Neuronal stem cell (in vitro differentiated cells): ENCODE measurements at regions not wholly inside any gene's neighbourhood (a gene's known extent, or its start where the extent isn't known, plus 50 kb on each side); places are given as distances from the start of the nearest gene placed in this dataset.

Experiments
- DNase-seq: peaks from one replicate; pipeline ENCODE4 v3.0.0-alpha.2; 2013; ENCODE audit warnings: low spot score
- H2AFZ ChIP-seq: one replicate; pipeline ENCODE4 v1.6.1; 2013; ENCODE audit warnings: mild to moderate bottlenecking, low read length, inconsistent platforms
- H2AK5ac ChIP-seq: 2 replicates; pipeline ENCODE4 v1.6.1; 2013; ENCODE audit warnings: low read depth, mild to moderate bottlenecking, inconsistent platforms, low read length, moderate library complexity, mixed read lengths
- H2BK120ac ChIP-seq: 2 replicates; pipeline ENCODE4 v1.6.1; 2013; ENCODE audit warnings: low read depth, mild to moderate bottlenecking, inconsistent platforms, low read length, moderate library complexity, mixed read lengths
- H2BK12ac ChIP-seq: one replicate; pipeline ENCODE4 v1.6.1; 2013; ENCODE audit warnings: low read length, inconsistent platforms
- H2BK15ac ChIP-seq: 2 replicates; pipeline ENCODE4 v1.6.1; 2013; ENCODE audit warnings: mild to moderate bottlenecking, low read length, inconsistent platforms, mixed read lengths
- H2BK5ac ChIP-seq: one replicate; pipeline ENCODE4 v1.6.1; 2013; ENCODE audit warnings: inconsistent platforms, mild to moderate bottlenecking, low read length, moderate library complexity
- H3K14ac ChIP-seq: one replicate; pipeline ENCODE4 v1.6.1; 2013; ENCODE audit warnings: low read length, inconsistent platforms
- H3K18ac ChIP-seq: 2 replicates; pipeline ENCODE4 v1.6.1; 2013; ENCODE audit warnings: low read length, inconsistent platforms
- H3K23ac ChIP-seq: 2 replicates; pipeline ENCODE4 v1.6.1; 2013; ENCODE audit warnings: low read depth, mild to moderate bottlenecking, mixed read lengths, low read length, inconsistent platforms; ENCODE audit not compliant: poor library complexity
- H3K27ac ChIP-seq: replicated peaks from 3 replicates; pipeline ENCODE4 v1.5.1; 2013; ENCODE audit warnings: low read length, inconsistent platforms
- H3K27me3 ChIP-seq, 3 experiments: 2 replicates each; pipeline ENCODE4 v1.6.1; 2013; ENCODE audit warnings: low read length in 3 of 3, mild to moderate bottlenecking in 2 of 3, inconsistent platforms in 1 of 3, low read depth in 1 of 3, mixed read lengths in 1 of 3, moderate library complexity in 1 of 3; ENCODE audit not compliant: control insufficient read depth in 3 of 3, insufficient read depth in 3 of 3
- H3K36me3 ChIP-seq, 2 donors: replicated peaks in 1 of 2; 2 replicates each; pipeline ENCODE4 v1.6.1; 2013; ENCODE audit warnings: low read length in 2 of 2; ENCODE audit not compliant: control insufficient read depth in 2 of 2, insufficient read depth in 2 of 2
- H3K4ac ChIP-seq: 2 replicates; pipeline ENCODE4 v1.6.1; 2013; ENCODE audit warnings: inconsistent platforms, mild to moderate bottlenecking, low read length, moderate library complexity
- H3K4me1 ChIP-seq, 2 donors: 1 replicate in 1 of 2; 2 replicates in 1 of 2; pipeline ENCODE4 v1.6.1; 2013; ENCODE audit warnings: low read length in 2 of 2, low read depth in 1 of 2; ENCODE audit not compliant: control insufficient read depth in 2 of 2, insufficient read depth in 1 of 2
- H3K4me2 ChIP-seq: one replicate; pipeline ENCODE4 v1.6.1; 2013; ENCODE audit warnings: mild to moderate bottlenecking, low read length, inconsistent platforms; ENCODE audit not compliant: insufficient read depth, poor library complexity, severe bottlenecking
- H3K4me3 ChIP-seq, 2 donors: 2 replicates each; pipeline ENCODE4 v1.5.1; 2013; ENCODE audit warnings: low read length in 2 of 2, mild to moderate bottlenecking in 2 of 2, inconsistent platforms in 1 of 2, moderate library complexity in 1 of 2
- H3K79me1 ChIP-seq: one replicate; pipeline ENCODE4 v1.6.1; 2013; ENCODE audit warnings: low read depth, mild to moderate bottlenecking, inconsistent platforms, low read length, moderate library complexity
- H3K9ac ChIP-seq: one replicate; pipeline ENCODE4 v1.6.1; 2013; ENCODE audit warnings: mild to moderate bottlenecking, low read depth, low read length, inconsistent platforms; ENCODE audit not compliant: poor library complexity
- H3K9me3 ChIP-seq, 2 donors: replicated peaks in 1 of 2; 2 replicates each; pipeline versions ENCODE3 to v1.6.1; 2013; ENCODE audit warnings: low read length in 2 of 2, mild to moderate bottlenecking in 2 of 2, inconsistent platforms in 1 of 2, low read depth in 1 of 2, mixed read lengths in 1 of 2, moderate library complexity in 1 of 2; ENCODE audit not compliant: control insufficient read depth in 2 of 2, insufficient read depth in 1 of 2
- H4K8ac ChIP-seq: one replicate; pipeline ENCODE4 v1.6.1; 2013; ENCODE audit warnings: low read depth, mild to moderate bottlenecking, inconsistent platforms, low read length, moderate library complexity
- H4K91ac ChIP-seq: one replicate; pipeline ENCODE4 v1.6.1; 2013; ENCODE audit warnings: low read length, low read depth, mild to moderate bottlenecking, inconsistent platforms; ENCODE audit not compliant: poor library complexity
- WGBS, 2 donors: extraction: QIAGEN DNeasy Blood & Tissue Kit; methylation state at CpG; one replicate each; pipeline ENCODE4 v1.1.7; 2013; ENCODE audit warnings: missing lambda C conversion rate in 2 of 2, mixed read lengths in 1 of 2; ENCODE audit not compliant: insufficient read length in 2 of 2, insufficient replicate concordance in 1 of 2; ENCODE audit errors: extremely low coverage in 2 of 2; 5-methylcytosine and 5-hydroxymethylcytosine counted together

DNA sequence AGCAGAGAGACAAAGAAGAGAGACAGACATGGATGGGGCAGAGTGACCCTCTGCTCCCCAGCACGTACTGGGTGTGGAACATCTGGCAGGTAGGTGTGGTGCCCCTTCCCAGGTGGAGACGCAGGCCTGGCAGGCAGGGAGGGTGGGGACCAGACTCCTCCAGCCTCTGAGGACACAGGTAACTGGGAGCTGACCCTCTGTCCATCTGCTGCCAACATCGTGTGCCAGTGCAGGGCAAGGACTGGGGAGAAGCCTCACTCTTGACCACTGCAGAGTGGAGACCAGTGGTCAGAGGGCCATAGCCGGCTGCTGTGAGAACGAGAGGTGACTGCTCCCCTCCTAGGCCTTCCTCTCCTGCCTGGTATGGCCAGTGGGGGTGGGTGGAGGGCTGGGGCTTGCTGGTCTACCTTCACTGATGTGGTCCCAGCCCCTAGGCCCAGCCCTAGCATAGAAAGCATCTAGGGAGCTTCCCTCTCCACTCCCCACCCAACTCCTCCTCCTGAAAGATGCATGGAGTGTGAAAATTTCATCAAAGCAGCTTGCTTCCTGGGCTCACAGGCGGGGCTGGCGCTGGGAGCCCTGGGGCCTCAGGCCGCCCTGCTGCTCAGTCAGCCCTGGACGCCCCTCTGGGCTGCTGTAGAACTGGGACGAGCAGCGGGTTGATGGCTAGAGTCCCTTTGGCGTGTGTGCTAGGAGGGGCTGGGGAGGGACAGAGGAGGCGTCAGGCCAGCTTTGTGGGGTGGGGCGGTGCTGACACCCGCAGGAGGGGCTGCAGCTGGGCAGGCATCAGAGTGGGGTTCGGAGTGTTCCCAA lies 90.3 kb downstream of the PLXNA1 start:
- Histone ChIP-seq H3K4me2 (no peak overlapping the region), H2BK120ac (no peak overlapping the region), H3K4ac (no peak overlapping the region), H2AK5ac (peak overlapping the region; percentile 27), H3K9me3 (peaks cover 0 to 3% of the 10 kb centered on the region in 2 donors), H3K4me1 (peaks cover 0 to 2% of the 10 kb centered on the region in 2 donors), H2BK5ac (peak overlapping the region; percentile 30), H3K14ac (peak overlapping the region; percentile 28), H4K8ac (no peak overlapping the region), H3K36me3 (no peaks in the 10 kb centered on the region), H2AFZ (no peak overlapping the region), H3K18ac (peak overlapping the region; percentile 73), H3K27me3 (peaks cover 0 to 14% (median 0%) of the 10 kb centered on the region in 3 experiments), H4K91ac (no peak overlapping the region), H3K79me1 (no peaks in the 10 kb centered on the region), H3K9ac (no peak overlapping the region), H3K27ac (no peak overlapping the region), H3K23ac (peak overlapping the region; percentile 23), H2BK15ac (peak overlapping the region; percentile 65), H2BK12ac (no peak overlapping the region), H3K4me3 (no peak overlapping the region)
- WGBS, 2 donors: no CpG with 5 or more reads among the region's 16 CpGs
- no peak for DNase-seq

DNA sequence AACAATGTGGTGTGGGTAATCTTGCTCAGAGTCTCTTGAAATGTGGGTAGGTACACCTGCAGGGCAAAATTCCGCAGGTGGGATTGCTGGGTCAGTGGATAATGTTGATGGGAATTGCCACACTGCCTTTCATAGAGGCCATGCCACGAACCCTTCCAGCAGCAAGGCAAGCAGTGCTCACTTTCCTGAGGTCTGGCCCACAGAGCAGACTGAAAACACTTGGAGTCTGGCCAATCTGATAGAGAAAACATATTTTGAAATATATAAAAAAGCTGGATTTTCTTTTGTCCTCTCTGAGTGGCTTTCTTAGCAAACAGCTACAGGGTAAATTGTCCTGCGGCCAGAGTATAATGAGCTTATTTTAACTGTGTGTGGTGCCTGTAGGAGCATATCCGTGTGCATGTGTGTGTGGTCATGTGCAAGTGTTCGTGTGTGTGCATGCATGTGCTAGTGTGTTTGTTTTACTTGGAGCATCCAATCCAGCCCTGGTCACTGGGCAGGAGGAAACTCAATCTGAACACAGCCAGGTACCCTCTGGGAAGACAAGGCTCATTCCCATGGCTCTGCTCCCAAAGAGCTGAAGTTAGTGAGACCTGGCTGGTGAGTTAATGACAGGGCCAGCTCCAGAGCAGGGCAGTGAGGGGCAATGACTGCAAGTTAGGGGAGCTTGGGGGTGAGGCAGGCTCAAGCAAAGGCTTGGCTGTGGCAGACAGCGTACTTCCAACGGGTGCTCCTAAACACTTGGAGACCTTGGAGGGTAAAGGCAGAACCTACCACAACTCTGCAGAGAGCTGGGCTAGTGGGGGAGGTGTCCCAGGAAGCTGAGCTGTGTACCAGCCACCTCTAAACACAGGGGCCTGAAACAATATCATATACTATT lies 91.3 kb downstream of the PLXNA1 start:
- Histone ChIP-seq H3K4me3 (no peak overlapping the region), H3K9ac (no peak overlapping the region), H3K4ac (no peak overlapping the region), H2AK5ac (no peak overlapping the region), H3K27me3 (peaks cover 0 to 14% (median 0%) of the 10 kb centered on the region in 3 experiments), H3K4me1 (peaks cover 0 to 4% of the 10 kb centered on the region in 2 donors), H3K27ac (no peak overlapping the region), H3K4me2 (no peak overlapping the region), H2AFZ (no peak overlapping the region), H2BK5ac (no peak overlapping the region), H3K9me3 (peaks cover 0 to 3% of the 10 kb centered on the region in 2 donors), H3K23ac (no peak overlapping the region), H3K79me1 (no peaks in the 10 kb centered on the region), H4K91ac (no peak overlapping the region), H3K36me3 (no peaks in the 10 kb centered on the region), H2BK120ac (no peak overlapping the region), H2BK12ac (no peak overlapping the region), H3K14ac (no peak overlapping the region), H4K8ac (no peak overlapping the region), H2BK15ac (no peak overlapping the region), H3K18ac (no peak overlapping the region)
- WGBS, 2 donors: no CpG with 5 or more reads among the region's 7 CpGs
- DNase-seq: no peak

DNA sequence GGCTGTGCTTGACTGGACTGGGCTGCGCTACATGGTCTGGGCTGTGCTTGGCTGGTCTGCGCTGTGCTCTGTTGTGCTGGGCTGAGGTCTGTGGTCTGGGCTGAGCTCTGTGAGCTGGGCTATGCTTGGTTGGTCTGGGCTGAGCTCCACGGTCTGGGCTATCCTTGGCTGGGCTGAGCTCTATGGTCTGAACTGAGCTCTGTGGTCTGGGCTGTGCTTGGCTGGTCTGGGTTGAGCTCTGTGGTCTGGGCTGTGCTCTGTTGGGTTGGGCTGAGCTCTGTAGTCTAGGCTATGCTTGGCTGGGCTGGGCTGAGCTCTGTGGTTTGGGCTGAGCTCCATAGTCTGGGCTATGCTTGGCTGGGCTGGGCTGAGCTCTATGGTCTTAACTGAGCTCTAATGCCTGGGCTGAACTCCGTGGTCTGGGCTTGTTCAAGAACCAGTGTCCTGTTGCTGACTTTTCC lies 92.0 kb downstream of the PLXNA1 start:
- Histone ChIP-seq H2BK12ac (no peak overlapping the region), H2AK5ac (no peak overlapping the region), H4K91ac (no peak overlapping the region), H2BK120ac (no peak overlapping the region), H2BK5ac (no peak overlapping the region), H3K4ac (no peak overlapping the region), H3K9ac (no peak overlapping the region), H3K27ac (no peak overlapping the region), H3K4me1 (peaks cover 0 to 4% of the 10 kb centered on the region in 2 donors), H2AFZ (no peak overlapping the region), H3K23ac (no peak overlapping the region), H3K18ac (no peak overlapping the region), H3K36me3 (no peaks in the 10 kb centered on the region), H4K8ac (no peak overlapping the region), H3K9me3 (peaks cover 0 to 3% of the 10 kb centered on the region in 2 donors), H3K27me3 (peaks cover 0 to 10% (median 0%) of the 10 kb centered on the region in 3 experiments), H3K4me2 (no peak overlapping the region), H3K4me3 (peak overlapping the region in 1 of 2 donors; percentile 24), H3K79me1 (no peaks in the 10 kb centered on the region), H2BK15ac (no peak overlapping the region), H3K14ac (no peak overlapping the region)
- DNase-seq: no peak
- WGBS, 2 donors: no CpG with 5 or more reads among the region's 4 CpGs
